ENCODE measurements at regions not wholly inside any gene's neighbourhood (a gene's known extent, or its start where the extent isn't known, plus 50 kb on each side); places are given as distances from the start of the nearest gene placed in this dataset.

GRCh38 chr18:64403784-64404503 is 255.1 kb upstream of the LINC00305 start:
- 54 to 71% methylated on average over 2 of the region's 2 CpGs for WGBS, 2 donors
- Histone ChIP-seq H3K27me3 (no peaks in the 10 kb centered on the region), H3K27ac (no peak overlapping the region), H3K4me1 (no peaks in the 10 kb centered on the region), H3K4me3 (no peak overlapping the region), H3K36me3 (no peaks in the 10 kb centered on the region), H3K9me3 (no peaks in the 10 kb centered on the region)
- no peak for TF ChIP-seq CTCF (IDR thresholded peaks at IDR 0.05)
- no peak for DNase-seq
- intact Hi-C loops (cut with DNase I) = no loop called here

DNA sequence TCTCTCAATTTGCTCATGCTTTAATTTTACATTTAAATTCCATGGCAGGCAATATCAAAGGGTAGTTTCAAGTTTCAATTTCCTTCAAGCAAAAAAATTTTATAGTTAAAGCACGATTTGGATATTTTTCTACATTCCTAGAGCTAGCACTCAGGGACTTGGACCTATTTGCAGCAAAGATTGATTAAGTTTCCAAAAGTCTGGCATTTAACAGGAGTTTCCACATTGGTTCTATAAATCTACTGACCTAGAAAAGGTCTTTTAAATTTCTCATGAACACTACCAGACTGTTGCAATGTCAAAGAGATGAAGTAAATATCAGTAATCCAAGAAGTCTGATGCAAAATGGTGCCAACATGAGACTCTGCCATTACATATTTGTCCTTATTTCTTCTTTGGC is 253.7 kb upstream of the LINC00305 start:
- Histone ChIP-seq H3K4me1 (no peaks in the 10 kb centered on the region), H3K27ac (no peak overlapping the region), H3K27me3 (no peaks in the 10 kb centered on the region), H3K9me3 (no peaks in the 10 kb centered on the region), H3K4me3 (no peak overlapping the region), H3K36me3 (no peaks in the 10 kb centered on the region)
- DNase-seq = no peak
- intact Hi-C loops (cut with DNase I) = no loop called here
- 54 to 69% methylated on average over 1 of the region's 1 CpG for WGBS, 2 donors
- TF ChIP-seq EP300 (IDR thresholded peaks at IDR 0.05) (no peak), CTCF (IDR thresholded peaks at IDR 0.05) (no peak), POLR2AphosphoS5 (IDR thresholded peaks at IDR 0.05) (no peak), POLR2A (IDR thresholded peaks at IDR 0.05) (no peak)

- intact Hi-C loops (cut with DNase I) = no loop called here
Observed at GRCh38 chr18:64401268-64402060, 252.6 kb upstream of the LINC00305 start.

DNA sequence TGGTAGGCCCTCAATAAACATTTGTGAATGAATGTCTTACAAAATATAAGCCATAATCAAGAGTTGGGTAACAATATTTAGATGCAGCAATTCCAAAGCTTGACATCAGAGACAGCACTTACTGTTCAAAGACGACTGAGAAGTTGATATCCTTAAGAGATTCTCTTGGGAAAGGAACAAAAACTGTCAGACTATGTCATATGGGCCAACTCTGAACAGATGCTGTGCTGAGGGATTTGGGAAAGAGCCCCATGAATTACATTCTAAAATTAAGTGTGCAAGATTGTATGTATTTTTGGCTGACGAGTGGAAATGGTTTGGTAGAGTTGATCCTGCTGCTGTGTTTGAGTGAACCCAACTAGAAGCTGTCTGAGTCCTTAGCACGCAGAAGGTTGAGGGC is 250.7 kb upstream of the LINC00305 start:
- TF ChIP-seq CTCF (IDR thresholded peaks at IDR 0.05) = no peak
- no peak for TF ChIP-seq POLR2AphosphoS5 (IDR thresholded peaks at IDR 0.05)
- no peak for TF ChIP-seq POLR2A (IDR thresholded peaks at IDR 0.05)
- no peaks in the 10 kb centered on the region for H3K36me3 ChIP-seq
- H3K27me3 ChIP-seq = no peaks in the 10 kb centered on the region
- WGBS, 2 donors = 76 to 78% methylated on average over 3 of the region's 3 CpGs
- no peak for DNase-seq
- intact Hi-C loops (cut with DNase I) = no loop called here
- no peaks in the 10 kb centered on the region for H3K9me3 ChIP-seq
- no peaks in the 10 kb centered on the region for H3K4me1 ChIP-seq
- H3K4me3 ChIP-seq = no peak overlapping the region
- no peak overlapping the region for H3K27ac ChIP-seq

More at GRCh38 chr18:64401268-64402060, 252.6 kb upstream of the LINC00305 start:
- no peaks in the 10 kb centered on the region for H3K27me3 ChIP-seq
- DNase-seq = no peak
- no peaks in the 10 kb centered on the region for H3K9me3 ChIP-seq
- 71 to 80% methylated on average over 1 of the region's 1 CpG for WGBS, 2 donors
- H3K36me3 ChIP-seq = no peaks in the 10 kb centered on the region
- TF ChIP-seq CTCF (IDR thresholded peaks at IDR 0.05) (no peak), POLR2A (IDR thresholded peaks at IDR 0.05) (no peak), POLR2AphosphoS5 (IDR thresholded peaks at IDR 0.05) (no peak), EP300 (IDR thresholded peaks at IDR 0.05) (no peak)
- H3K4me3 ChIP-seq = no peak overlapping the region
- no peaks in the 10 kb centered on the region for H3K4me1 ChIP-seq
- no peak overlapping the region for H3K27ac ChIP-seq
